ENCODE measurements at regions not wholly inside any gene's neighbourhood (a gene's known extent, or its start where the extent isn't known, plus 50 kb on each side); places are given as distances from the start of the nearest gene placed in this dataset.
"Not testable (repeated sequence)": the region's sequence is repeated elsewhere in the genome, so short reads cannot be mapped to it uniquely, and the experiment has no call there.

GRCh38 chr3:153440311-153440710 lies 278.3 kb downstream of the RAP2B start:
- DNase-seq (ENCODE audit: low read depth): no peak

GRCh38 chr3:153442386-153442785 lies 280.4 kb downstream of the RAP2B start:
- DNase-seq (ENCODE audit: low read depth): no peak

GRCh38 chr3:153442799-153443487 lies 280.9 kb downstream of the RAP2B start:
- DNase-seq (ENCODE audit: low read depth): no peak

- peak; percentile 6 for DNase-seq (ENCODE audit: low read depth)
Observed at GRCh38 chr3:153443961-153444360, 281.9 kb downstream of the RAP2B start.

GRCh38 chr3:153445817-153446216 lies 283.8 kb downstream of the RAP2B start:
- no peak for DNase-seq (ENCODE audit: low read depth)

- DNase-seq (ENCODE audit: low read depth): no peak
Observed at GRCh38 chr3:153448151-153448829, 286.3 kb downstream of the RAP2B start.

- DNase-seq (ENCODE audit: low read depth): no peak
Observed at GRCh38 chr3:153456833-153457545, 295.0 kb downstream of the RAP2B start.

GRCh38 chr3:153458881-153459280 lies 296.9 kb downstream of the RAP2B start:
- DNase-seq (ENCODE audit: low read depth): no peak

- no peak for DNase-seq (ENCODE audit: low read depth)
Observed at GRCh38 chr3:153462545-153462944, 300.5 kb downstream of the RAP2B start.

- no peak for DNase-seq (ENCODE audit: low read depth)
Observed at GRCh38 chr3:153463895-153464294, 301.9 kb downstream of the RAP2B start.

- DNase-seq (ENCODE audit: low read depth): no peak
Observed at GRCh38 chr3:153469162-153469561, 307.1 kb downstream of the RAP2B start.

- no peak for DNase-seq (ENCODE audit: low read depth)
Observed at GRCh38 chr3:153484842-153485241, 322.8 kb downstream of the RAP2B start.

GRCh38 chr3:153495422-153495821 lies 333.4 kb downstream of the RAP2B start:
- no peak for DNase-seq (ENCODE audit: low read depth)

GRCh38 chr3:153502682-153503081 lies 340.7 kb downstream of the RAP2B start:
- DNase-seq (ENCODE audit: low read depth): no peak

GRCh38 chr3:153503873-153504272 lies 341.8 kb downstream of the RAP2B start:
- DNase-seq (ENCODE audit: low read depth): no peak

GRCh38 chr3:153506205-153506604 lies 344.2 kb downstream of the RAP2B start:
- DNase-seq (ENCODE audit: low read depth): not testable (repeated sequence)

GRCh38 chr3:153506686-153507085 lies 344.7 kb downstream of the RAP2B start:
- not testable (repeated sequence) for DNase-seq (ENCODE audit: low read depth)

GRCh38 chr3:153513236-153513635 lies 351.2 kb downstream of the RAP2B start:
- peak; percentile 2 for DNase-seq (ENCODE audit: low read depth)

GRCh38 chr3:153528473-153528872 lies 366.4 kb downstream of the RAP2B start:
- no peak for DNase-seq (ENCODE audit: low read depth)

GRCh38 chr3:153539263-153539662 lies 377.2 kb downstream of the RAP2B start:
- DNase-seq (ENCODE audit: low read depth): no peak

- no peak for DNase-seq (ENCODE audit: low read depth)
Observed at GRCh38 chr3:153545471-153545870, 383.4 kb downstream of the RAP2B start.

- no peak for DNase-seq (ENCODE audit: low read depth)
Observed at GRCh38 chr3:153547970-153548369, 385.9 kb downstream of the RAP2B start.

- DNase-seq (ENCODE audit: low read depth): not testable (repeated sequence)
Observed at GRCh38 chr3:153549686-153550085, 387.7 kb downstream of the RAP2B start.

Measured in renal cortical epithelial cell (primary cell).